Cardiac fibroblast (primary cell): ENCODE measurements at regions not wholly inside any gene's neighbourhood (a gene's known extent, or its start where the extent isn't known, plus 50 kb on each side); places are given as distances from the start of the nearest gene placed in this dataset.

ENCODE experiments used
- DNase-seq, 2 donors: peaks; one replicate each; pipeline versions ENCODE4 v3.0.0 to v3.0.0-alpha.2; 2010; ENCODE audit warnings: low read depth in 2 of 2
- H3K4me3 ChIP-seq, 2 donors: replicated peaks in 1 of 2; 1 replicate in 1 of 2; 2 replicates in 1 of 2; pipeline ENCODE4 v1.5.1; 2011; ENCODE audit warnings: low read depth in 2 of 2, low read length in 2 of 2, mild to moderate bottlenecking in 2 of 2, moderate library complexity in 1 of 2
- CTCF ChIP-seq: IDR thresholded peaks from one replicate; pipeline ENCODE4 v1.5.1; 2011; ENCODE audit warnings: low read depth, mild to moderate bottlenecking, low read length, inconsistent platforms

GRCh38 chr4:127347936-127348335 is 284.8 kb upstream of the INTU start:
- no peak for TF ChIP-seq CTCF
- no peak overlapping the region for H3K4me3 ChIP-seq
- DNase-seq: no peak

- no peak overlapping the region for H3K4me3 ChIP-seq
- TF ChIP-seq CTCF: no peak
- no peak for DNase-seq
Observed at GRCh38 chr4:127352220-127353113, 280.3 kb upstream of the INTU start.

GRCh38 chr4:127355743-127356142 is 277.0 kb upstream of the INTU start:
- peak in 1 of 2 donors; percentile 5 for DNase-seq
- TF ChIP-seq CTCF: no peak
- no peak overlapping the region for H3K4me3 ChIP-seq

- TF ChIP-seq CTCF: no peak
- no peak for DNase-seq
- H3K4me3 ChIP-seq: no peak overlapping the region
Observed at GRCh38 chr4:127357765-127358164, 275.0 kb upstream of the INTU start.

GRCh38 chr4:127362686-127363085 is 270.1 kb upstream of the INTU start:
- no peak for DNase-seq
- no peak overlapping the region for H3K4me3 ChIP-seq
- no peak for TF ChIP-seq CTCF

GRCh38 chr4:127364397-127364796 is 268.4 kb upstream of the INTU start:
- no peak for DNase-seq
- TF ChIP-seq CTCF: no peak
- no peak overlapping the region for H3K4me3 ChIP-seq
